Progenitor cell of endocrine pancreas (in vitro differentiated cells): ENCODE measurements at regions not wholly inside any gene's neighbourhood (a gene's known extent, or its start where the extent isn't known, plus 50 kb on each side); places are given as distances from the start of the nearest gene placed in this dataset.

ENCODE experiments used
- DNase-seq: peaks from one replicate; pipeline ENCODE4 v3.0.0; 2021; ENCODE audit warnings: low spot score; ENCODE audit not compliant: unreplicated experiment
- H3K27ac Mint-ChIP-seq: 2 replicates; pipeline ENCODE4 v1.8.0; 2021; ENCODE audit warnings: mild to moderate bottlenecking, moderate library complexity, mixed read lengths
- H3K27me3 Mint-ChIP-seq: 2 replicates; pipeline ENCODE4 v1.8.0; 2021; ENCODE audit warnings: mixed read lengths
- H3K36me3 Mint-ChIP-seq: 2 replicates; pipeline ENCODE4 v1.8.0; 2022; ENCODE audit warnings: mixed read lengths; ENCODE audit not compliant: insufficient read depth
- H3K4me1 Mint-ChIP-seq: 2 replicates; pipeline ENCODE4 v1.8.0; 2021; ENCODE audit warnings: low read depth, mixed read lengths
- H3K4me3 Mint-ChIP-seq: 2 replicates; pipeline ENCODE4 v1.8.0; 2021; ENCODE audit warnings: low read depth, mild to moderate bottlenecking, moderate library complexity, mixed read lengths
- H3K9me3 Mint-ChIP-seq: 2 replicates; pipeline ENCODE4 v1.8.0; 2021; ENCODE audit warnings: low read depth, mixed read lengths
- CTCF ChIP-seq: fragments of 200-600 bp; sonication (generic); IDR thresholded peaks from one replicate; pipeline ENCODE4 v1.5.0; 2021; ENCODE audit warnings: antibody characterized with exemption, mild to moderate bottlenecking; ENCODE audit not compliant: unreplicated experiment

- Mint-ChIP-seq H3K4me1 (peaks cover 12% of the 10 kb centered on the region), H3K9me3 (peaks cover 8% of the 10 kb centered on the region), H3K27ac (no peak overlapping the region), H3K4me3 (no peak overlapping the region), H3K36me3 (no peaks in the 10 kb centered on the region), H3K27me3 (peaks cover 2% of the 10 kb centered on the region)
- no peak for DNase-seq
- no peak for TF ChIP-seq CTCF
These were observed 1258.9 kb downstream of the EFNB2 start for GRCh38 chr13:105276571-105276970.

- TF ChIP-seq CTCF, result no peak
- H3K4me1 Mint-ChIP-seq, result peaks cover 4% of the 10 kb centered on the region
- no peak overlapping the region for H3K27ac Mint-ChIP-seq
- DNase-seq, result no peak
- peaks cover 1% of the 10 kb centered on the region for H3K36me3 Mint-ChIP-seq
- H3K4me3 Mint-ChIP-seq, result no peak overlapping the region
- peaks cover 11% of the 10 kb centered on the region for H3K9me3 Mint-ChIP-seq
- H3K27me3 Mint-ChIP-seq, result no peaks in the 10 kb centered on the region
These were observed 1261.7 kb downstream of the EFNB2 start for GRCh38 chr13:105273665-105274222.

GRCh38 chr13:105272660-105273631 is 1262.5 kb downstream of the EFNB2 start:
- DNase-seq, result no peak
- H3K9me3 Mint-ChIP-seq, result peaks cover 11% of the 10 kb centered on the region
- peaks cover 1% of the 10 kb centered on the region for H3K36me3 Mint-ChIP-seq
- H3K27ac Mint-ChIP-seq, result no peak overlapping the region
- no peaks in the 10 kb centered on the region for H3K4me1 Mint-ChIP-seq
- H3K4me3 Mint-ChIP-seq, result no peak overlapping the region
- no peak for TF ChIP-seq CTCF
- H3K27me3 Mint-ChIP-seq, result no peaks in the 10 kb centered on the region

GRCh38 chr13:105266615-105267014 is 1268.8 kb downstream of the EFNB2 start:
- Mint-ChIP-seq H3K4me3 (no peak overlapping the region), H3K36me3 (peaks cover 1% of the 10 kb centered on the region), H3K9me3 (peaks cover 3% of the 10 kb centered on the region), H3K27me3 (no peaks in the 10 kb centered on the region), H3K27ac (no peak overlapping the region), H3K4me1 (no peaks in the 10 kb centered on the region)
- TF ChIP-seq CTCF, result no peak
- DNase-seq, result no peak

GRCh38 chr13:105262579-105262978 is 1272.9 kb downstream of the EFNB2 start:
- Mint-ChIP-seq H3K27ac (no peak overlapping the region), H3K4me1 (no peaks in the 10 kb centered on the region), H3K4me3 (no peak overlapping the region), H3K27me3 (no peaks in the 10 kb centered on the region), H3K36me3 (no peaks in the 10 kb centered on the region), H3K9me3 (no peaks in the 10 kb centered on the region)
- no peak for DNase-seq
- no peak for TF ChIP-seq CTCF
